ENCODE measurements at regions not wholly inside any gene's neighbourhood (a gene's known extent, or its start where the extent isn't known, plus 50 kb on each side); places are given as distances from the start of the nearest gene placed in this dataset.

DNA sequence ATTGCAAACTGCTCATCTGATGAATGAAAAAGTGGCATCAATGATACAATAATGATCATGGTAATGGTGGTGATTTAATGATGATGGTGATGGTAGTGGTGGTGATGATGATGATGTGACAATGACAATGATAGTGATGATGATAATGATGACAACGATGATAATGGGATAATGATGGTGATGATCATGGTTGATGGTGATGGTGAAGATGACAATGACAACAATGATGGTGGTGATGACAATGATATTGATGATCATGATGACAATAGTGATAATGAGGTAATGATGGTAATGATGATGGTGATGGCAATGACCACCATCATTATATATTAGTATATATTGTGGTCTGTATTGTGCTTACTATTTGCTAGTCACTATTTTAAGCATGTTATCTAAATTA lies 474.3 kb downstream of the TBC1D22A start:
- DNase-seq, result no peak

DNA sequence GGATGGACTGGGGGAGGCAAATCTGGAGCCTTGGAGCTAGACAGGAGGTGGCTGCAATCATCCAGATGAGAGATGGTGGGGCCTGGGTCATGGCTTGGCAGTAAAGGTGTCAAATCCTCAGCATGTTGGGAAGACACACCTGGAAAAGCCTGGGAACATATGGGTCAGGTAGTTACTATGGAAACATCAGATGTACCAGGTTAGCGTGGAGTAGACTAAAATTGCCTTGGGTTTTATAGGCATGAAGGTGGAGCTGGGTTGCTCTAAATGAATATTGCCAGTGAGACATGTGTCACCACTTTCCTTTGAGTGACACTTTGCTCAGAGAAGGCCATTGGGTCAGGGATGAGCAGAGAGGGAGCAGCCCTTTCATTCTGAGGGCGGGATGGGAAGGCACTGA lies 473.7 kb downstream of the TBC1D22A start:
- DNase-seq, result no peak

DNA sequence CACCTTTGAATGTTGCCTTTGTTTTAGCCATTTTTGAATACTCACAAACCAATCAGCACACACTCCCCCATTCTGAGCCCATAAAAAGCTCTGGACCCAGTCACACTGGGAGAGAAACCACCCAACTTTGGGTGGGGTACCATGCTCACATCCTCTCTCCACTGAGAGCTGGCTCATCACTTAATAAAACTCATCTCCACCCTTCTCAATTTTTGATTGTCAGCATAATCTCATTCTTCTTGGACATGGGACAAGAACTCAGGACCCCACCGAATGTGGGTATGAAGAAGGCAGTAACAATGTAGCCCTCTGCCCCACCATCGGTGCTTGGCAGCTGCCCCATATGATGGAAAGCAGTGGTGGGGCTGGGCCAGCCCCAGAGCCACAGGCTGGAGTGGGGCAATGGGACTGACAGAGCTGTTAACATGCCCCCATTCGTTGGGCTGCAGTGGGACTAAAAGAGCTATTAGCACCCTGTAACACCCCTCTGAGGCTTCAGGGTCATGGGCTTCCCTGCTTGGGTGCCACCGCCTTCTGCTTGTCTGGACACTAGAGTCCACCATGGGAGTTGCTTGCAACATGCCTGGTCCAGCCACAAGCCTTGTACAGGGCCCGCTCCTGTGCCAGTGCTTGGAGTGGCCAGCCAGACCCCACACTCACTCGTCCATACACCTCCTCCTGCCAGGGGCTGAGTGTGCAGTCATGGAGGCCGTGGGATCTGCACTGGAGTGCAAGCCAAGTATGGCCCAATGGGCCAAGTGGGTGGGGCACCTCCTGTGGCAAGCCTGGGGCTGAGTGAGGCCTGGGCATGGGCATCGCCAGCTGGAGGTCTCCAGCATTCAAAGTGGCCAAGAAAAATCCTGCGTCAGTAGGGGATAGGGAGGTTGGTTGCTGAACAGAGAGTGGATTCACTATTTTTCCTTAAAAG lies 471.1 kb downstream of the TBC1D22A start:
- DNase-seq, result no peak

DNA sequence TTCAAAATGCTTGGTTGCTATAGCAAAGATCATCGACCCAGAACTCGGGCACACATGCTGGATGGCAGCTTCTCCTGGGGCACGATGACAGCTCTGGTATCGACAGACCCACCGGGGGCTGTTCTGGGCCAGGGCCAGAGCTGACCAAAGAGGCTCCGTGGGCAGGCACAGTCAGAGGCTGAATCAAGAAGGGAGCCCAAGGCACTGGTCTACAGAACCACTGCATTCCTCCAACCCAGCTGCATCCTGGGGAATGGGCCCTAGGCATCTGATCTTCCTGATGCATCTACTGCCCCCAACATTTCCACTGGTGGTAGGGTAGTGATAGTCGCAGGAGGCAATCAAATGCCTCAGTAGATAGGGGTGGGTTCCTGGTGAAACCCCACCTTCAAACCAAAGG lies 470.3 kb downstream of the TBC1D22A start:
- DNase-seq, result no peak

DNA sequence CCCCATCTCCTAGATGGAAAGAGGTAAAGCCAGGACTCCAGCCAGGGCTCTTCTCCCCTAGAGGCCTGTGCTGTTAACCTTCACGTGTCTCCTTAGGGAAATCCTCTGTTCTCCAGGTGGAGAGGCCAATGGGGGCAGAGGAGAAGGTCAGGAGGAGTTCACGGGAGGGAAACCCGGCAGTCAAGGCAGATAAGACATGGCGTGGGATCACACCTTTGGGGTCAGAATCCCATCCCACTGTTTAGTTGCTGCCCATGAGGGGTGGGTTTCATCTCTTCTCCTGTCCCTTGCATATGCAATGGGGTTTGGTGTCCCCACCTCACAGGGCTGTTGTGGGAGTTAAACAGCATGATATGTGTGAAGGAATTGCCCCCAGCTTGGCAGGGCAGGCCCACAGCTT lies 469.7 kb downstream of the TBC1D22A start:
- no peak for DNase-seq

DNA sequence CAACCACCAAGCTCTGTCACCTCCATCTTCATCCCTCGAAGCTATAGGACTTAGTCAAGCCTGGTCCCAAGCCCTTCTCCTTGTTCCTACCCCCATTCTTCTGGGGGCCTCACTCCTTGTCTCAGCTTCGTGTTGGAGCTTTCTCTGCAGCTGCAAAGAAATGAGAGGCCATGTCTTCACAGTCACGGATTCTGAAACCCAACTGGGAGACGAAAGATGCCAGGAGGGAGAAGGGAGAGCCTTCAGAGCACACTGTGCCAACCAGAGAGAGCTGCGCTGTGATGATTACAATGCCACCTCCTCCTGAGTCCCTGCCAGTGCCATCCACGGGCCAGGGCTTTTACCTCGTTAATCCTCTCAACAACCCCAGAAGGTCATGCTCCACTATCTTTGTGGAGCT lies 469.3 kb downstream of the TBC1D22A start:
- DNase-seq, result no peak

DNA sequence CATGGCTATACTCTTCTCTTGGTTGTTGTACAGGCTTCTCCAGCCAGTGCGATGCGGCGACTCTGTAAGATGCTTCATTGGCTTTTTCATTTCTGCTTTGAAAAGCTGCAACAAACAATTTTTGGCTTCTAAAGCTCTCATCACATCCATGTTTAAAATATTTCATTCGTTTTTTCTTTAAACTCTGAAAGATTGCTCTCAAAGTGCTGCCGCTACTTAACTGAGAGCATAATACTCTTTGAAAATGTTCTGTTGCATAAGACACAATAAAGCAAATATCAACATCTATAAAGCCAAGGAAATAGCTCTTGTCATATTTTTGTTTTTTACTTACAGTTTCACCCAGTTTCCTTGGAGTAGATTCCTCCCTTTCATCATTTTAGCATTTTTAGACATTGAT lies 468.3 kb downstream of the TBC1D22A start:
- no peak for DNase-seq

DNA sequence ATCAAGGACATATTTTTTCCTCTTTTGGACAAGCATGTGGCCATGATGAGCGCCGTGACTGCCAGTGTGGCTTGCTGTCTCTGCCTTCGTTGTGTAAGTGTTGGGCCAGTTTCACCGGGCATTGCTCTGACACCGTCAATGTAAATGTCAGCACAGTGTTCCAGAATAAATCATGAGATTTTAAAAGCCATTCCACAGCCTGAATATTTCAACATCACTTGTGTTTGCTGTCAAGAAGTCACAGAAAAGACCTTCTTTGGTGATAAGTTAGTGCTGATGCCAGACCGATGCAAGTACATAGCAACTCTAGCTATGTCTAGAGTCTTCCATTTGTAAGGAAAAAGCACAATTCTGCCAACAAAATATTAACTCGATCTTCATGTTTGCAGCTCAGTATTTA lies 467.8 kb downstream of the TBC1D22A start:
- no peak for DNase-seq

DNA sequence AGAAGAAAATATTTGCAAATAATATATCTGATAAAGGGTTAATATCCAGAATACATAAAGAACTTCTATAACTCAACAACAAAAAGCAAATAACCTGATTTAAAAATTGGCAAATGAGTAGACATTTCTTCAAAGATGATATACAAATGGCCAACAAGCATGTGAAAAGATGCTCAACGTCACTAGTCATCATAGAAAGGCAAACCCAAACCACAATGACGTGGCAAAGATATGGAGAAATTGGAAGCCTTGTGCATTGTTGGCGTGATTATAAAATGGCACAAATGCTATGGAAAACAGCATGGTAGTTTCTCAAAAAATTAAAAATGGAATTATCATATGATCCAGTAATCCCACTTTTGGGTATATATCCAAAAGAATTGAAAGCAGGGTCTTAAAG lies 466.3 kb downstream of the TBC1D22A start:
- no peak for DNase-seq

DNA sequence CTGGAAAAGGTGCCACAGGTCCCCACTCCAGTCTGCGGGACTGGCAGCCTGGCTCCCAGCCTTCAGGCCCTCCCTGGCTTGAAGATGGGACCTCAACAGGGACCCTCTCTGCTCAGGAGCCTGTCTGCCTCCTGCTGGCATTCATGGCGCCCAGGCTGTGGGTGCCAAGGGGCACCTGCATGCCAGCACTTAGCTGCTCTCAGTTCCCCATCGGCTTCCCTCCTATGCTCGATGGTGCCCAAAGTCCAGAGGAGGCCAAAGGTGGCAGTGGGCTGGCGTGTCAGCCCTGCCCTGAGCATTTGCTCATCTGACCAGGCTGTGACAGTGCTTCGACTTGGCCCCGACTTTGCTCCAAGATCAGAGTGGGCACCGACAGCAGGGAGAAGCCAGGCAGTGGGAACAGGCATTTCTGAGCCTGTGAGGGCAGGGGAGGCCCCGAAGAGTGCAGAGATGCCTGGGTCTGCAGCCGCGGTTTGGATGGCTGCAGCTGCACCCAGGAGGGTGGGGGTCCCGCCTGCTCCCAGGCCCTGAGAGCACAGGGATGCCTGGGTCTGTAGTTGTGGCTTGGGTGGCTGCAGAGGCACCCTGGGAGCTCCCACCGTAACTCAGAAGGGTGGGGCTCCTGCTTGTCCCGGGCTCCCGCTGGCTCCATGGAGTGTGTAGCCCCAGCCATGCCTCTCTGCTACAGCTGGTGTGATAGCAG lies 463.6 kb downstream of the TBC1D22A start:
- DNase-seq, result no peak

DNA sequence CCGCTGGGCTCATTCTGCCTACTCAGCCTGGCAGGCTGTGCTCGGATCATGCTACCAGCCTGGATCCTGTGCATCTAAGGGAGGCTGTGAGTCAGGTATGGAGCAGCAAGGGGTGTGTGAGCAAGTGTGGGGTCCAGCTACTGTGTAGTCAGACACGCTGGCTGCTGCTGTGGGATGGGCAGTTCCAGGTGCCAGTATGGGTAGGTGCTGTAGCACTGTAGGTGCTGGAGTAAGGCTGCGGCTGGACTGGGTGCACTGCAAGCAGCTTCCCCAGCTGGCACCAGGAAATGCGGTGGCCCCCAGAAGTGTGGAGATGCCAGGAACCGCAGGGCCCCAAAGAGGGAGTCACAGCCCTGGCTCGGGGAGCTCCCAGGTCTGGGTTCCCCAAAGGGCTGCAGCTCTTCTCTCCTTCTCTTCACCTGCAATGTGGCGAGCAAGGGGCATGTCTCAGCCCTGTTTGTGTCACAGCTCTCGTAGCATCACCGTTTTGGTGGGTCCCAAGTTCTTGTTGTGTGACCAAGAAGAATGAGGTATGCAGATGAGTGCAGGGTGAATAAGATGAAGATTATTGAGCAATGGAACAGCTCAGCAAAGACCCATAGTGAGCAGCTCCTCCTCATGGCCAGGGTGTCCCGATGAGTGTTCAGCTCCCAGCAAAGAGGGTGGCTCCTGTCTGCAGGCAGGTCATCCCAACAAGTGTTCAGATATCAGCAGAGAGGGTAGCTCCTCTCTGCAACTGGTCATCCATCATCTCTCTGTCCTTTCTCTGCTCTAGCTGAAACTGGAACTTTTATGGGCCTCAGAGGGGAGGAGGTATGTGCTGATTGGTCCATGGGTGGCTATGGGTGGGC lies 462.9 kb downstream of the TBC1D22A start:
- DNase-seq, result no peak

Measured in NCI-H1048 (cell line).